Liver (tissue), 8 donors: ENCODE measurements at regions not wholly inside any gene's neighbourhood (a gene's known extent, or its start where the extent isn't known, plus 50 kb on each side); places are given as distances from the start of the nearest gene placed in this dataset.

Experiments
- DNase-seq: peaks from one replicate; pipeline ENCODE4 v3.0.0-alpha.2; 2017; ENCODE audit warnings: low spot score
- H3K27ac ChIP-seq, 2 donors: one replicate each; pipeline ENCODE4 v1.7.0; 2013; ENCODE audit warnings: inconsistent platforms in 2 of 2, low read length in 2 of 2, control low read depth in 1 of 2, low read depth in 1 of 2, mild to moderate bottlenecking in 1 of 2
- H3K27me3 ChIP-seq, 4 donors: one replicate each; pipeline versions ENCODE4 v1.6.1 to v1.7.0; 2013; ENCODE audit warnings: low read length in 3 of 4, inconsistent platforms in 1 of 4, mild to moderate bottlenecking in 1 of 4, moderate library complexity in 1 of 4; ENCODE audit not compliant: control insufficient read depth in 4 of 4, insufficient read depth in 4 of 4
- H3K36me3 ChIP-seq, 4 donors: one replicate each; pipeline versions ENCODE4 v1.6.1 to v1.7.0; 2013; ENCODE audit warnings: low read length in 3 of 4, mild to moderate bottlenecking in 3 of 4, low read depth in 1 of 4, moderate library complexity in 1 of 4; ENCODE audit not compliant: control insufficient read depth in 4 of 4, insufficient read depth in 3 of 4
- H3K4me1 ChIP-seq, 4 donors: one replicate each; pipeline versions ENCODE4 v1.6.1 to v1.7.0; 2013; ENCODE audit warnings: low read length in 3 of 4, mild to moderate bottlenecking in 3 of 4, moderate library complexity in 1 of 4; ENCODE audit not compliant: control insufficient read depth in 4 of 4, insufficient read depth in 4 of 4
- H3K4me3 ChIP-seq, 3 donors: one replicate each; pipeline versions ENCODE4 v1.6.1 to v1.7.0; 2013; ENCODE audit warnings: low read length in 3 of 3, control low read depth in 1 of 3, low read depth in 1 of 3, mild to moderate bottlenecking in 1 of 3
- H3K9ac ChIP-seq, 2 donors: one replicate each; pipeline ENCODE4 v1.7.0; 2013; ENCODE audit warnings: low read length in 2 of 2, mild to moderate bottlenecking in 2 of 2, moderate library complexity in 2 of 2, control low read depth in 1 of 2, low read depth in 1 of 2
- H3K9me3 ChIP-seq, 4 donors: one replicate each; pipeline versions ENCODE4 v1.6.1 to v1.7.0; 2013; ENCODE audit warnings: low read length in 3 of 4; ENCODE audit not compliant: control insufficient read depth in 4 of 4
- ATF3 ChIP-seq: IDR thresholded peaks from 2 replicates; pipeline ENCODE4 v1.6.1; 2016; ENCODE audit warnings: antibody characterized with exemption
- CTCF ChIP-seq: fragments of 150-350 bp; IDR thresholded peaks from 2 replicates; pipeline ENCODE4 v1.5.1; 2017; ENCODE audit warnings: improper control_type of control experiment, low read depth, low read length; ENCODE audit not compliant: missing input control
- EGR1 ChIP-seq, 2 donors: IDR thresholded peaks; 2 replicates each; pipeline ENCODE4 v1.6.1; 2016 to 2018; ENCODE audit warnings: antibody characterized with exemption in 2 of 2, low read depth in 2 of 2
- FOXA1 ChIP-seq: IDR thresholded peaks from 2 replicates; pipeline ENCODE4 v1.6.1; 2016; ENCODE audit warnings: antibody characterized with exemption
- FOXA2 ChIP-seq: IDR thresholded peaks from 2 replicates; pipeline ENCODE4 v1.6.1; 2016; ENCODE audit warnings: antibody characterized with exemption
- GABPA ChIP-seq, 2 donors: IDR thresholded peaks in 1 of 2; conservative IDR thresholded peaks in 1 of 2; 2 replicates each; pipeline ENCODE4 v1.6.1; 2016; ENCODE audit warnings: antibody characterized with exemption in 2 of 2, mild to moderate bottlenecking in 1 of 2, moderate library complexity in 1 of 2
- HNF4A ChIP-seq, 2 donors: conservative IDR thresholded peaks; 2 replicates each; pipeline ENCODE4 v1.6.1; 2016; ENCODE audit warnings: antibody characterized with exemption in 2 of 2, mild to moderate bottlenecking in 2 of 2
- HNF4G ChIP-seq: IDR thresholded peaks from 2 replicates; pipeline ENCODE4 v1.6.1; 2016; ENCODE audit warnings: antibody characterized with exemption
- JUND ChIP-seq, 2 donors: IDR thresholded peaks; 2 replicates each; pipeline ENCODE4 v1.6.1; 2016; ENCODE audit warnings: antibody characterized with exemption in 2 of 2
- MAX ChIP-seq: IDR thresholded peaks from 2 replicates; pipeline ENCODE4 v1.6.1; 2016; ENCODE audit warnings: antibody characterized with exemption
- NR2F2 ChIP-seq: IDR thresholded peaks from 2 replicates; pipeline ENCODE4 v1.6.1; 2016; ENCODE audit warnings: antibody characterized with exemption
- RAD21 ChIP-seq, 2 donors: IDR thresholded peaks; 2 replicates each; pipeline ENCODE4 v1.6.1; 2016; ENCODE audit warnings: antibody characterized with exemption in 2 of 2, mild to moderate bottlenecking in 2 of 2
- REST ChIP-seq: IDR thresholded peaks from 2 replicates; pipeline ENCODE4 v1.6.1; 2016; ENCODE audit warnings: antibody characterized with exemption, mild to moderate bottlenecking
- RXRA ChIP-seq, 2 donors: IDR thresholded peaks; 2 replicates each; pipeline ENCODE4 v1.6.1; 2017 to 2018; ENCODE audit warnings: antibody characterized with exemption in 2 of 2, mild to moderate bottlenecking in 1 of 2
- SP1 ChIP-seq: IDR thresholded peaks from 2 replicates; pipeline ENCODE4 v1.6.1; 2018; ENCODE audit warnings: antibody characterized with exemption, mild to moderate bottlenecking
- TAF1 ChIP-seq: conservative IDR thresholded peaks from 2 replicates; pipeline ENCODE4 v1.6.1; 2016; ENCODE audit warnings: antibody characterized with exemption, mild to moderate bottlenecking
- YY1 ChIP-seq: IDR thresholded peaks from 2 replicates; pipeline ENCODE4 v1.6.1; 2016; ENCODE audit warnings: antibody characterized with exemption, mild to moderate bottlenecking
- ZBTB33 ChIP-seq: IDR thresholded peaks from 2 replicates; pipeline ENCODE4 v1.6.1; 2016; ENCODE audit warnings: antibody characterized with exemption
- WGBS: extraction: QIAGEN DNeasy Blood & Tissue Kit; methylation state at CpG from one replicate; pipeline ENCODE4 v1.1.7; 2013; 5-methylcytosine and 5-hydroxymethylcytosine counted together
- donor health status: healthy.
- donor health status: healthy.
- donor health status: healthy.
- donor health status: healthy.
- donor health status: healthy.

- TF ChIP-seq HNF4A (conservative IDR thresholded peaks at IDR 0.05) (no peak), FOXA1 (no peak), RXRA (IDR thresholded peaks at IDR 0.05) (no peak), SP1 (no peak), TAF1 (no peak), FOXA2 (no peak)
These were observed 207.9 kb upstream of the FAT1 start (continued) for GRCh38 chr4:186931519-186931918.

DNA sequence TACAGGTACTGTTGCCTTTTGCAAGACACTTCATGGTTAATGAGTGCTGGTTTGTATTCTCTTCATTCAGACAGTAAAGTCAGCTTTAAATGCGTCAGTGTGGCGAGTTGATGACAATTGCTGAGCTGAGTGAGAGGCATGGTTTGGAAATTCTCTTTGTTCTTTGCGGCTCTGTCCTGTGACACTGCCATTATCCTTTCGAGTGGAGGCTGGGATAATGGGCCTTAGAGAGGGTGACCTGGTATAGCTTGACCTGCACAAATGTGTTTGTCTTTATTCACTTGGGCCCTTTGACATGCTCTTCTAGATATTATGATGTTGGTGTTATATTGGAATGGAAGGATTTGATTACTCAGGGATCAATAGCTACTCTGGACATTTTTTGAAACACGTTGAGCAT is 208.5 kb upstream of the FAT1 start:
- TF ChIP-seq HNF4G (no peak), ZBTB33 (no peak), YY1 (no peak), CTCF (no peak), RXRA (IDR thresholded peaks at IDR 0.05) (no peak), SP1 (no peak), GABPA (IDR thresholded peaks at IDR 0.05 in 1 of 2, conservative IDR thresholded peaks at IDR 0.05 in 1 of 2) (no peak), JUND (IDR thresholded peaks at IDR 0.05) (no peak), MAX (no peak), EGR1 (IDR thresholded peaks at IDR 0.05; ENCODE audit: low read depth in 2 of 2) (no peak), RAD21 (IDR thresholded peaks at IDR 0.05) (no peak), NR2F2 (no peak), FOXA2 (no peak), ATF3 (no peak), REST (no peak), FOXA1 (no peak)
- no peaks in the 10 kb centered on the region for H3K9me3 ChIP-seq
- no peak for DNase-seq
- H3K36me3 ChIP-seq, result no peaks in the 10 kb centered on the region
- no peaks in the 10 kb centered on the region for H3K27me3 ChIP-seq
- H3K4me1 ChIP-seq, result peaks cover 0 to 6% (median under 1%) of the 10 kb centered on the region in 4 donors
- no peak overlapping the region for H3K9ac ChIP-seq
- no peak overlapping the region for H3K27ac ChIP-seq
- no peak overlapping the region for H3K4me3 ChIP-seq
- WGBS, result 90% methylated on average over 5 of the region's 5 CpGs
